GM12878 (cell line): ENCODE measurements at regions not wholly inside any gene's neighbourhood (a gene's known extent, or its start where the extent isn't known, plus 50 kb on each side); places are given as distances from the start of the nearest gene placed in this dataset.

Experiments used
- ATAC-seq: fragments of 200-7000 bp; cut with Tn5 transposase; 3 replicates; pipeline ENCODE4 v1.9.1; 2020; ENCODE audit warnings: mild to moderate bottlenecking, moderate library complexity
- BruUV-seq: library from RNA; stranded (reverse); fragments of 400-500 nt; replicated peaks from 2 replicates; lab custom pipeline; 2021; lab: Mats Ljungman, UMichigan
- CTCF ChIA-PET: fragments of 300-600 bp; sonication (Branson Sonifier 250); formaldehyde crosslinking; extraction: SDS; loops from one replicate; lab custom pipeline; 2021; ENCODE audit warnings: inconsistent platforms; lab: Yijun Ruan, JAX
- POLR2A ChIA-PET: fragments of 350-600 bp; formaldehyde crosslinking; extraction: SDS; loops from one replicate; lab custom pipeline; 2021; ENCODE audit warnings: inconsistent platforms; lab: Charles Lee
- RAD21 ChIA-PET: fragments of 300-600 bp; sonication (Branson Sonifier 250); formaldehyde crosslinking; loops from one replicate; lab custom pipeline; 2023; ENCODE audit warnings: antibody characterized with exemption; ENCODE audit not compliant: unreplicated experiment; lab: Charles Lee
- SMC1A ChIA-PET: fragments of 300-600 bp; sonication (Branson Sonifier 250); formaldehyde crosslinking; loops from one replicate; lab custom pipeline; 2023; ENCODE audit not compliant: unreplicated experiment, uncharacterized antibody; lab: Charles Lee
- DNase-seq: peaks from one replicate; pipeline ENCODE4 v3.0.0-alpha.2; 2011; ENCODE audit warnings: low read depth, low spot score
- FAIRE-seq: peaks from 3 replicates; lab custom pipeline; 2011; peaks lifted over from hg19 to GRCh38; lab: Jason Lieb, UNC
- H2AFZ ChIP-seq: 2 replicates; pipeline ENCODE4 v1.6.0; 2011; ENCODE audit warnings: low read depth, low read length, control low read depth; ENCODE audit not compliant: control insufficient read depth
- H3K27ac ChIP-seq: 2 replicates; pipeline ENCODE4 v1.5.1; 2011; ENCODE audit warnings: control low read depth; ENCODE audit not compliant: control insufficient read depth, insufficient read depth
- H3K27me3 ChIP-seq, 2 experiments: replicated peaks in 1 of 2; 2 replicates each; pipeline versions ENCODE4 v1.6.0 to v1.6.1; 2011; ENCODE audit warnings: low read length in 1 of 2; ENCODE audit not compliant: control insufficient read depth in 2 of 2, insufficient read depth in 2 of 2
- H3K36me3 ChIP-seq, 2 experiments: 2 replicates each; pipeline ENCODE4 v1.5.1; 2011; ENCODE audit warnings: low read length in 1 of 2; ENCODE audit not compliant: control insufficient read depth in 2 of 2, insufficient read depth in 2 of 2
- H3K4me1 ChIP-seq: 2 replicates; pipeline ENCODE4 v1.6.1; 2011; ENCODE audit warnings: mild to moderate bottlenecking, low read length, moderate library complexity, mixed read lengths; ENCODE audit not compliant: control insufficient read depth, insufficient read depth
- H3K4me2 ChIP-seq: 2 replicates; pipeline ENCODE4 v1.6.0; 2011; ENCODE audit warnings: control low read depth; ENCODE audit not compliant: control insufficient read depth, insufficient read depth
- H3K4me3 ChIP-seq: fragments of 200-600 bp; sonication (generic); 2 replicates; pipeline ENCODE4 v1.5.1; 2016
- H3K79me2 ChIP-seq: 2 replicates; pipeline ENCODE4 v1.6.0; 2011; ENCODE audit warnings: low read length; ENCODE audit not compliant: control insufficient read depth, insufficient read depth
- H3K9ac ChIP-seq: 2 replicates; pipeline ENCODE4 v1.8.0; 2011; ENCODE audit warnings: low read length, control low read depth, mixed read lengths; ENCODE audit not compliant: control insufficient read depth, insufficient read depth
- H3K9me3 ChIP-seq: replicated peaks from 3 replicates; pipeline ENCODE4 v1.5.1; 2011; ENCODE audit warnings: mild to moderate bottlenecking, low read length; ENCODE audit not compliant: control insufficient read depth, insufficient read depth
- H4K20me1 ChIP-seq: 2 replicates; pipeline ENCODE4 v1.6.0; 2011; ENCODE audit not compliant: control insufficient read depth, insufficient read depth
- BCL11A ChIP-seq: IDR thresholded peaks from 2 replicates; pipeline ENCODE4 v1.6.1; 2011; ENCODE audit warnings: low read depth, low read length
- HCFC1 ChIP-seq: fragments of 150-350 bp; IDR thresholded peaks from 2 replicates; pipeline ENCODE4 v1.6.1; 2014; ENCODE audit warnings: low read length
- RAD21 ChIP-seq: IDR thresholded peaks from 2 replicates; pipeline ENCODE4 v1.6.1; 2011; ENCODE audit warnings: mild to moderate bottlenecking, low read depth, low read length, moderate library complexity; ENCODE audit not compliant: insufficient read depth
- SP1 ChIP-seq: IDR thresholded peaks from one replicate; pipeline ENCODE4 v1.6.1; 2011; ENCODE audit warnings: low read depth, low read length
- ZSCAN29 ChIP-seq: fragments of 450-650 bp; IDR thresholded peaks from 2 replicates; pipeline ENCODE4 v1.6.1; 2017; ENCODE audit warnings: mild to moderate bottlenecking, moderate library complexity
- WGBS: methylation state at CpG from one replicate; pipeline ENCODE4 v1.1.6; 2016; ENCODE audit warnings: low lambda C conversion rate; ENCODE audit not compliant: insufficient replicate concordance, insufficient coverage; ENCODE audit errors: missing lambda C conversion rate; 5-methylcytosine and 5-hydroxymethylcytosine counted together
- in situ Hi-C: fragments of 300-500 bp; cut with MboI; formaldehyde crosslinking; loops from 9 replicates; pipeline ENCODE4 v1.14.3; 2018; ENCODE audit warnings: mixed read lengths
- intact Hi-C: fragments of 100-400 bp; cut with micrococcal nuclease; formaldehyde crosslinking; loops from one replicate; pipeline ENCODE4 v1.14.2; 2022; ENCODE audit not compliant: unreplicated experiment
- TF ChIP-seq, protein P1 (sequence below): fragments of 150-350 bp; IDR thresholded peaks from 2 replicates; pipeline ENCODE4 v1.6.1; 2016; ENCODE audit warnings: low read depth, low read length

DNA sequence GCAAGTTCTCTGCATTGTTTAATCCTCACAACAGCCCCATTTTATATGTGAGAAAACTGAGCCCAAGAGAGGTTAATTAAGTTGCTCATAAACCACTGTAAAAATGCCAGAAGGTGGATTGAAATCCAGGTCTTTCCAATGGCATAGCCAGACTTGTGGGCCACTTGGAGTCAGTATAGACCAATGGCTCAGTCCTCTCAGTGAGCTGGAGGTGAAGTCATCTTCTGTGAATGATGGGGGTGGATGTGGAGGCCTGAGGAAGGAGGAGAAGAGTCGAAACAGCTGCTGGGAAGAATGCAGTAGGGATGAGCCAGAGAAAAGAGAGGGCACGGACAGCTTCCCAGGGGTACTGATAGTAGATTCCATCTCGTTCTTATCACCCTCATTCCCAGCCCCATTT, 213.4 kb downstream of the SOX9 start:
- intact Hi-C loops: no loop called here
- no peak for DNase-seq
- WGBS: 23% methylated on average over 3 of the region's 3 CpGs
- no peak overlapping the region for H3K4me2 ChIP-seq
- ChIA-PET RAD21 (no interaction called here), CTCF (no interaction called here), POLR2A (no interaction called here), SMC1A (interaction anchor here (1.3 kb wide), 1 partner anchor 205 kb away, joined by 3 read pairs; no protein-coding TSS in a partner anchor)
- in situ Hi-C loops: no loop called here
- no peaks in the 10 kb centered on the region; the same call in 1 of the 2 replicates for H3K4me1 ChIP-seq
- no peaks in the 10 kb centered on the region for H3K79me2 ChIP-seq
- no TSS peak for BruUV-seq
- no peak overlapping the region for H3K27ac ChIP-seq
- no peaks in the 10 kb centered on the region for H3K27me3 ChIP-seq
- H3K4me3 ChIP-seq: no peak overlapping the region
- TF ChIP-seq, protein P1, sequence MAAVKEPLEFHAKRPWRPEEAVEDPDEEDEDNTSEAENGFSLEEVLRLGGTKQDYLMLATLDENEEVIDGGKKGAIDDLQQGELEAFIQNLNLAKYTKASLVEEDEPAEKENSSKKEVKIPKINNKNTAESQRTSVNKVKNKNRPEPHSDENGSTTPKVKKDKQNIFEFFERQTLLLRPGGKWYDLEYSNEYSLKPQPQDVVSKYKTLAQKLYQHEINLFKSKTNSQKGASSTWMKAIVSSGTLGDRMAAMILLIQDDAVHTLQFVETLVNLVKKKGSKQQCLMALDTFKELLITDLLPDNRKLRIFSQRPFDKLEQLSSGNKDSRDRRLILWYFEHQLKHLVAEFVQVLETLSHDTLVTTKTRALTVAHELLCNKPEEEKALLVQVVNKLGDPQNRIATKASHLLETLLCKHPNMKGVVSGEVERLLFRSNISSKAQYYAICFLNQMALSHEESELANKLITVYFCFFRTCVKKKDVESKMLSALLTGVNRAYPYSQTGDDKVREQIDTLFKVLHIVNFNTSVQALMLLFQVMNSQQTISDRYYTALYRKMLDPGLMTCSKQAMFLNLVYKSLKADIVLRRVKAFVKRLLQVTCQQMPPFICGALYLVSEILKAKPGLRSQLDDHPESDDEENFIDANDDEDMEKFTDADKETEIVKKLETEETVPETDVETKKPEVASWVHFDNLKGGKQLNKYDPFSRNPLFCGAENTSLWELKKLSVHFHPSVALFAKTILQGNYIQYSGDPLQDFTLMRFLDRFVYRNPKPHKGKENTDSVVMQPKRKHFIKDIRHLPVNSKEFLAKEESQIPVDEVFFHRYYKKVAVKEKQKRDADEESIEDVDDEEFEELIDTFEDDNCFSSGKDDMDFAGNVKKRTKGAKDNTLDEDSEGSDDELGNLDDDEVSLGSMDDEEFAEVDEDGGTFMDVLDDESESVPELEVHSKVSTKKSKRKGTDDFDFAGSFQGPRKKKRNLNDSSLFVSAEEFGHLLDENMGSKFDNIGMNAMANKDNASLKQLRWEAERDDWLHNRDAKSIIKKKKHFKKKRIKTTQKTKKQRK: no peak
- TF ChIP-seq RAD21: peak; percentile 26; the same call in 1 of the 2 replicates
- TF ChIP-seq HCFC1: no peak
- no peak for TF ChIP-seq SP1
- no peak for TF ChIP-seq ZSCAN29
- no peak for TF ChIP-seq BCL11A
- H3K9me3 ChIP-seq: no peaks in the 10 kb centered on the region
- H4K20me1 ChIP-seq: no peaks in the 10 kb centered on the region
- ATAC-seq: no peak
- H3K9ac ChIP-seq: no peak overlapping the region
- H2AFZ ChIP-seq: no peak overlapping the region
- FAIRE-seq: no peak
- no peaks in the 10 kb centered on the region for H3K36me3 ChIP-seq
